OCI-LY7 (cell line): ENCODE measurements at regions not wholly inside any gene's neighbourhood (a gene's known extent, or its start where the extent isn't known, plus 50 kb on each side); places are given as distances from the start of the nearest gene placed in this dataset.

Experiments used
- BruUV-seq: library from RNA; stranded (reverse); fragments of 400-500 nt; replicated peaks from 2 replicates; lab custom pipeline; 2021; lab: Mats Ljungman, UMichigan
- CTCF ChIA-PET: fragments of 300-600 bp; sonication (Branson Sonifier 250); formaldehyde crosslinking; loops from one replicate; lab custom pipeline; 2022; ENCODE audit warnings: antibody characterized with exemption; ENCODE audit not compliant: unreplicated experiment; lab: Charles Lee
- POLR2A ChIA-PET: fragments of 300-600 bp; sonication (Branson Sonifier 250); formaldehyde crosslinking; loops from one replicate; lab custom pipeline; 2022; ENCODE audit warnings: antibody characterized with exemption; lab: Charles Lee
- DNase-seq: peaks from one replicate; pipeline ENCODE4 v3.0.0-alpha.2; 2015; ENCODE audit warnings: low spot score
- H2AFZ ChIP-seq: fragments of 200-600 bp; sonication (generic), shearing (Covaris generic); 2 replicates; pipeline ENCODE4 v1.6.1; 2014; ENCODE audit warnings: mild to moderate bottlenecking, antibody characterized with exemption, low read length, moderate library complexity
- H3K27ac ChIP-seq: fragments of 200-600 bp; sonication (generic); 2 replicates; pipeline ENCODE4 v1.5.1; 2014; ENCODE audit warnings: mixed run types, low read depth, mild to moderate bottlenecking, moderate library complexity, low read length, inconsistent platforms; ENCODE audit not compliant: poor library complexity, severe bottlenecking
- H3K36me3 ChIP-seq: fragments of 200-600 bp; sonication (generic); 2 replicates; pipeline ENCODE4 v1.6.1; 2014; ENCODE audit warnings: mild to moderate bottlenecking, antibody characterized with exemption, low read length, moderate library complexity, mixed read lengths; ENCODE audit not compliant: insufficient read depth
- H3K4me1 ChIP-seq: fragments of 200-600 bp; sonication (generic); 2 replicates; pipeline ENCODE4 v1.5.1; 2014; ENCODE audit warnings: mild to moderate bottlenecking, low read length; ENCODE audit not compliant: insufficient read depth, poor library complexity, severe bottlenecking
- H3K4me2 ChIP-seq: fragments of 200-600 bp; sonication (generic); 2 replicates; pipeline ENCODE4 v1.6.1; 2014; ENCODE audit warnings: mild to moderate bottlenecking, low read length
- H3K4me3 ChIP-seq: fragments of 200-600 bp; sonication (generic); 2 replicates; pipeline ENCODE4 v1.5.1; 2014; ENCODE audit warnings: mild to moderate bottlenecking, low read depth, low read length; ENCODE audit not compliant: poor library complexity, severe bottlenecking
- H3K79me2 ChIP-seq: fragments of 200-600 bp; sonication (generic); 2 replicates; pipeline ENCODE4 v1.6.1; 2016; ENCODE audit warnings: low read depth, mild to moderate bottlenecking, low read length, moderate library complexity, mixed read lengths; ENCODE audit not compliant: insufficient read depth
- H3K9me2 ChIP-seq: fragments of 200-600 bp; sonication (generic); 2 replicates; pipeline ENCODE4 v1.6.1; 2016; ENCODE audit warnings: mild to moderate bottlenecking, low read length, mixed read lengths; ENCODE audit not compliant: insufficient read depth
- H3K9me3 ChIP-seq: fragments of 200-600 bp; sonication (generic); 2 replicates; pipeline ENCODE4 v1.6.1; 2014; ENCODE audit warnings: mild to moderate bottlenecking, mixed run types, low read length, mixed read lengths
- H4K20me1 ChIP-seq: fragments of 200-600 bp; sonication (generic); 2 replicates; pipeline ENCODE4 v1.6.1; 2014; ENCODE audit warnings: mild to moderate bottlenecking, antibody characterized with exemption, low read length, moderate library complexity, mixed read lengths; ENCODE audit not compliant: insufficient read depth
- EZH2phosphoT487 ChIP-seq: fragments of 200-600 bp; sonication (generic); IDR thresholded peaks from 2 replicates; pipeline ENCODE4 v1.6.1; 2018; ENCODE audit warnings: low read depth, borderline replicate concordance, mild to moderate bottlenecking, mixed run types, antibody characterized with exemption, low read length, moderate library complexity, mixed read lengths
- intact Hi-C: fragments of 100-400 bp; cut with micrococcal nuclease; formaldehyde crosslinking; loops from one replicate; pipeline ENCODE4 v1.10.0; 2022; ENCODE audit not compliant: unreplicated experiment
- TF ChIP-seq, protein P1 (sequence below): fragments of 200-600 bp; sonication (generic); conservative IDR thresholded peaks from 2 replicates; pipeline ENCODE4 v1.5.1; 2014; ENCODE audit warnings: mild to moderate bottlenecking, antibody characterized with exemption, low read length, moderate library complexity, mixed read lengths

DNA sequence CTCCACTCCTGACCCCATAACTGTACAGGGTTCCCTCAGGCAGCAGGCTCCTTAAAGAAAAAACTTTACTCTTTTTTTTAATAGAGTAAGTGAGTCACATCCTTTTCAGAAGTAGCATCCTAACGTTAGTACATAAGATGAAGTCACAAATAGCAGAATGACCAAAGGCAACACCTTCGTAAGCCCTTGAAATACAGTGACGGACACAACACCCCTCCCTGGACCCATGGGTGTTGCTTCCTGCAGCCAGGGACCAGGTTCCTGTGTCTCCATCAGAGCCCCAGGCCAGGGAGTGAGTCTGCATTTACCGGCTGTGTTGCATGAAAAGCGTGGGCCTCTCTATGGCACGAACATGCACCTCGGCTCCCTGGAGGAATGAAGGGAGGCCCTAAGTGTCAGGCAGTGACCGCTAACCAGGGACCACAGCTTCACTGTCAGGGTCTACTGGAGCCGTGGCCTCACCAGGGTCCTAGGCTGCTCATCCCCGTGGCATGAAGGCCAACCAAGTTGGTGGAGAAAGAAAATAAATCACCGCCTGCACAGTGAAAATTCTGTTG is 340.0 kb upstream of the SFSWAP start:
- POLR2A ChIA-PET, result no interaction called here
- no peaks in the 10 kb centered on the region for H3K9me3 ChIP-seq
- CTCF ChIA-PET, result no interaction called here
- intact Hi-C loops, result no loop called here
- H3K4me2 ChIP-seq, result no peak overlapping the region
- H3K27ac ChIP-seq, result no peak overlapping the region
- TF ChIP-seq, protein P1, sequence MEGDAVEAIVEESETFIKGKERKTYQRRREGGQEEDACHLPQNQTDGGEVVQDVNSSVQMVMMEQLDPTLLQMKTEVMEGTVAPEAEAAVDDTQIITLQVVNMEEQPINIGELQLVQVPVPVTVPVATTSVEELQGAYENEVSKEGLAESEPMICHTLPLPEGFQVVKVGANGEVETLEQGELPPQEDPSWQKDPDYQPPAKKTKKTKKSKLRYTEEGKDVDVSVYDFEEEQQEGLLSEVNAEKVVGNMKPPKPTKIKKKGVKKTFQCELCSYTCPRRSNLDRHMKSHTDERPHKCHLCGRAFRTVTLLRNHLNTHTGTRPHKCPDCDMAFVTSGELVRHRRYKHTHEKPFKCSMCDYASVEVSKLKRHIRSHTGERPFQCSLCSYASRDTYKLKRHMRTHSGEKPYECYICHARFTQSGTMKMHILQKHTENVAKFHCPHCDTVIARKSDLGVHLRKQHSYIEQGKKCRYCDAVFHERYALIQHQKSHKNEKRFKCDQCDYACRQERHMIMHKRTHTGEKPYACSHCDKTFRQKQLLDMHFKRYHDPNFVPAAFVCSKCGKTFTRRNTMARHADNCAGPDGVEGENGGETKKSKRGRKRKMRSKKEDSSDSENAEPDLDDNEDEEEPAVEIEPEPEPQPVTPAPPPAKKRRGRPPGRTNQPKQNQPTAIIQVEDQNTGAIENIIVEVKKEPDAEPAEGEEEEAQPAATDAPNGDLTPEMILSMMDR, result no peak
- H3K4me3 ChIP-seq, result no peak overlapping the region
- DNase-seq, result no peak
- H3K4me1 ChIP-seq, result no peaks in the 10 kb centered on the region
- no TSS peak for BruUV-seq
- no peaks in the 10 kb centered on the region; the same call in 1 of the 2 replicates for H4K20me1 ChIP-seq
- H2AFZ ChIP-seq, result no peak overlapping the region
- no peaks in the 10 kb centered on the region for H3K36me3 ChIP-seq
- H3K9me2 ChIP-seq, result no peaks in the 10 kb centered on the region
- no peaks in the 10 kb centered on the region for H3K79me2 ChIP-seq

DNA sequence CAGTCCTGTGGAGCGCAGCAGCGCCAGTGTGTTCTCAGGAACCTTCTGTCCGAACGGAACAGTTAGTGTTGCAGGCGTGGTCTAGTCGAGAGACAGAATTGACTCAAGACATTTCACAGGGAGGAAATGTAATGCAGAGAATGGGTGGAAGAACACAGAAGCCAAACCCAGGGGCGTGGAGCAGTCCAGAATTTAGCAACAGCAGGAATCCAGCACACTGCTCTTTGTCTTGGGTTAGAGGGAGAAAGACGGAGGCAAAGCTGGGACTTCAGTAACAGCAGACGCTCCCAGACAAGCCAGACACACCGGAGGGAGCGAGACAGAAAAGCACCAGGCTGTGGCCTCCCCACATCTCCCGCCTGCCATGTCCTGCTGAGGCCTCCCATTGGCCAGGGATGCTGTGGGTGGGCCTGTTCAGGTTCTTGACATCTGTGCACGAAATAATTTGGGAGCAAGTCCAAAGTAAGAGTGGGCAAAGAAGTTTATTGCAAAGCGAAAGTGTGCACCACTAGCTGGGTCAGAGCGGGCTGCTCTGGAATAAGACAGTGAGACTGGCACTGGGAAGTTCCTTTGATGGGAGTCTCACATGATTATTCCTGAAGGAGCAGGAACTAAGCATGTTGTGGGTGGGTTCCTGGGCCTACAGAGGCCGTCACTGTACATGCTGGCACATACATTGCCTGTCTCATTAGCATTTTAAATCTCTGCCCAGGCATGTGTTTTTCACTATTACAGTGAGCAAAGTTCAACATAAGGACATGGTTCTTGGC is 339.3 kb upstream of the SFSWAP start:
- ChIA-PET CTCF (no interaction called here), POLR2A (no interaction called here)
- Histone ChIP-seq H3K79me2 (no peaks in the 10 kb centered on the region), H2AFZ (no peak overlapping the region), H3K27ac (no peak overlapping the region), H3K4me2 (no peak overlapping the region), H3K36me3 (no peaks in the 10 kb centered on the region), H3K9me3 (no peaks in the 10 kb centered on the region), H3K9me2 (no peaks in the 10 kb centered on the region), H3K4me3 (no peak overlapping the region), H4K20me1 (no peaks in the 10 kb centered on the region; the same call in 1 of the 2 replicates), H3K4me1 (no peaks in the 10 kb centered on the region)
- no peak for DNase-seq
- intact Hi-C loops, result no loop called here
- no TSS peak for BruUV-seq
- TF ChIP-seq EZH2phosphoT487, result no peak
- TF ChIP-seq, protein P1, result no peak

GRCh38 chr12:131372171-131372475 is 338.8 kb upstream of the SFSWAP start:
- H4K20me1 ChIP-seq, result no peaks in the 10 kb centered on the region; the same call in 1 of the 2 replicates
- ChIA-PET CTCF (no interaction called here), POLR2A (no interaction called here)
- no peak for TF ChIP-seq EZH2phosphoT487
- TF ChIP-seq, protein P1, result no peak
- H3K79me2 ChIP-seq, result no peaks in the 10 kb centered on the region
- no peak overlapping the region for H3K4me3 ChIP-seq
- no peaks in the 10 kb centered on the region for H3K4me1 ChIP-seq
- DNase-seq, result no peak
- no TSS peak for BruUV-seq
- H3K36me3 ChIP-seq, result no peaks in the 10 kb centered on the region
- no peak overlapping the region for H3K4me2 ChIP-seq
- H3K9me2 ChIP-seq, result no peaks in the 10 kb centered on the region
- H3K27ac ChIP-seq, result no peak overlapping the region
- no peak overlapping the region for H2AFZ ChIP-seq
- intact Hi-C loops, result no loop called here
- H3K9me3 ChIP-seq, result no peaks in the 10 kb centered on the region
